GM19238 (cell line): ENCODE measurements at regions not wholly inside any gene's neighbourhood (a gene's known extent, or its start where the extent isn't known, plus 50 kb on each side); places are given as distances from the start of the nearest gene placed in this dataset.

Experiments used
- DNase-seq: peaks from one replicate; pipeline ENCODE4 v3.0.0; 2011; ENCODE audit warnings: low spot score; ENCODE audit not compliant: insufficient read length

DNA sequence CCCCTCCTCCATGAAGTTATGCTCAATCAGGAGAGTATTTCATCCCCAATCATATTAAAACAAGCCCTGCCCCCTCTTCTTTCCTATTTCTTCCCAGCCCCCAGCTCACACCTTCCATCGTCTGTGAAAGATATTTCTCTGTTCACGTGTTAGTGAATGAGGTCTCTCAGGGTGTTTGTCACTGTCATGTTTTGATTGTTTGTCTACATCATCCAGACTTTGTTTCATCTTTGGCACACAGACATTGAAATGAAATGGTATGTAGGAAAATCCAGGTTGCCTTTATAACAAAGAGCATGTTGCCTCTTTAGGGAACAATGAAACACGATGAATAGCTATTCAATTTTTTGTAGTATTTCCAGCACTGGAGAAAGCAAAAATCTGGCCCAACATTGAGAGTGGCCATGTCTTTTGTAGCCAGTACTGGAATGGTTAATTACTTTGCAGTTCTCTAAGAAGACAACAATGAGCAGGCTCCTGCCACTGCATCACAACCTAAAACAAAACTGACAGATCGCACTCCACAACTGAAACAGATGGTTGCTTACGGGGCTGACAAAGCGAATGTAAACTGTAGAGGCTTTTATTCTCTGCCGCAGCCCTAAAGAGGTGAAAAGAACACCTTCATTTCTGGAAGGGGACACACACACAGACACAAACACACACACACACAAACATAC lies 543.6 kb upstream of the CITED2 start:
- DNase-seq, result no peak

GRCh38 chr6:139914910-139915309 lies 540.5 kb upstream of the CITED2 start:
- no peak for DNase-seq

DNA sequence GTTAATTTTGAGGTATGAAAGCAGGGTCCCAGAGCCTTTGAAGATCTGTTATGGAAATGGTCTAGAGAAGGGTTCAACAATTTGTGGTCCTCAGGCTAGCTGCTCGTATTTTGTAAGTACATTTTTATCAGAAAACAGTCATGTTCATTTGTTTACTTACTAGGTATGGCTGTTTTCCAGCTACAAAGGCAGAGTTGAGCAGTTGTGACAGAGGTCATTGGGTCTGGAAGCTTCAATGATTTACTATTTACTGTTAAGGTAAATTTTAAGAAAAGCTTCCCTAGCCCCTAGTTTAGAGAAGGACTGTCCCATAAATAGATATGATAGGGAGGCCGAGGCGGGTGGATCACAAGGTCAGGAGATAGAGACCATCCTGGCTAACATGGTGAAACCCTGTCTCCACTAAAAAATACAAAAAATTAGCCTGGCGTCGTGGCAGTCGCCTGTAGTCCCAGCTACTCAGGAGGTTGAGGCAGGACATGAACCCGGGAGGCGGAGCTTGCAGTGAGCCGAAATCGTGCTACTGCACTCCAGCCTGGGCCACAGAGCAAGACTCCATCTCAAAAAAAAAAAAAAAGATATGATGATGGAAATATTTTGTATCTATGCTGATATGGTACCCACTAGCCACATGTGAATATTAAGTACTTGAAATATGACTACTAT lies 538.4 kb upstream of the CITED2 start:
- DNase-seq, result no peak

DNA sequence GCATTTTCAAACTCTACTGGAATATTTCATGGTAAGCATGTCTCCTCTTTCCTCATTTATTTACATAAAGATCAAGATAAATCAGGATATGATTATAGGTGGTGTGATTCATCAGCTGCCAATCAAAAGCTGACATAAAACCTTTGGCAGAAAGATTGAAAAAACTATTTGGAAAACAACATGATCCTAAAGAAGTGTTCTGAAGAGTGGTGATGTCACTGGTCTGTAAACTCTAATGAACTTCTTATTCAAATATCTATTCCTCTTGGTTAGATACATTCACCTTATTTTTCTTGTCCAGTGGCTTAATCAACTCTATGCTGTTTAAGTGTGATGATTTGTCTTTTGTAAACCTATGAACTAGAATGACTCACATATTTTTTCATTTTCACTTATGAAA lies 535.5 kb upstream of the CITED2 start:
- no peak for DNase-seq

DNA sequence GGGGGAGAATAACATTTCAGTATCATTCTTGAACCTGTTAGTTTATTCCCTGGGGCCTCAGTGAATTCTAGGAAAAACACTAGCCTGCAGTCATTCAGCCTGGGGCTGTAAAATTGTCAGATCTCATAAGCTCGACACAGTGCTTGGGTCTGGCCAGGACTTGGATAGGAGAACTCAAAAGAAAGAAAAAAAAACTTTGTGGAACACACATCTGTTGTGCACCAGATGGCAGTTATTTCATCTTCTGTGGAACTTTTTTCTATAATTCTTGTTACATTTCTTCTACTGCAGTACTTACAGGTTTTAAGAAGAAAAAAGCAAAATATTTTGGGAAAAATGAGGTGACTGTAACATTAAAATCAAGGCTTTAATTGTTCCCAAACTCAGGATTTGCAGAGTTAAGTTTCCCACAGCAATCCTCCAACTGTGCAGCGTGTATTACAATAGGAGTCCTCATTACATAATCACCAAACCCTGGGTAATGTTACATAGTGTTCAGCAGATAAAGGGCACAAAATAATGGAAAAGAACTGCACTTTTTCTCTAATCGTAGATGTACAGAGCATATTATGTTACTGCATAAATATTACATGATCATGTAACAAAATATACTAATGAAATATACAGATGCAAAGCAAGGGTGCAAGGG lies 531.1 kb upstream of the CITED2 start:
- no peak for DNase-seq

DNA sequence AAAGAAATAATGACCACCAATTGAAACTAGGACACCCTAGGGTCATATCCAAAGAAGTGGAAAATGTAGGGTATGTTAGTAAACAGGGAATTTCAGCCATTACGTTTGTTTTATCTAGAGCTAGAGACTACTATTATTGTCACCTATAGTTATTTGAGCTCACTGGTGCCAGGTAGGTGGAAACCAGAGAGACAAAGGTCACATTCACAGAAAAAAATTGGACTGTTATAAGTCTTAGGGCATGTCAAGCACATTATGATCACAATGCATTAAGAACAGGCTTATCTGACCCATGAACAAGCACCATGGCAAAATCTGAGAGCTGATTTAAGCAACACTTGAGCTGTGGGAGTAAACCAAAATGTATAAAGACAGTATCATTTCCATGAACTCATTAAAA lies 530.1 kb upstream of the CITED2 start:
- DNase-seq, result no peak

GRCh38 chr6:139904158-139904533 lies 529.7 kb upstream of the CITED2 start:
- DNase-seq, result no peak

DNA sequence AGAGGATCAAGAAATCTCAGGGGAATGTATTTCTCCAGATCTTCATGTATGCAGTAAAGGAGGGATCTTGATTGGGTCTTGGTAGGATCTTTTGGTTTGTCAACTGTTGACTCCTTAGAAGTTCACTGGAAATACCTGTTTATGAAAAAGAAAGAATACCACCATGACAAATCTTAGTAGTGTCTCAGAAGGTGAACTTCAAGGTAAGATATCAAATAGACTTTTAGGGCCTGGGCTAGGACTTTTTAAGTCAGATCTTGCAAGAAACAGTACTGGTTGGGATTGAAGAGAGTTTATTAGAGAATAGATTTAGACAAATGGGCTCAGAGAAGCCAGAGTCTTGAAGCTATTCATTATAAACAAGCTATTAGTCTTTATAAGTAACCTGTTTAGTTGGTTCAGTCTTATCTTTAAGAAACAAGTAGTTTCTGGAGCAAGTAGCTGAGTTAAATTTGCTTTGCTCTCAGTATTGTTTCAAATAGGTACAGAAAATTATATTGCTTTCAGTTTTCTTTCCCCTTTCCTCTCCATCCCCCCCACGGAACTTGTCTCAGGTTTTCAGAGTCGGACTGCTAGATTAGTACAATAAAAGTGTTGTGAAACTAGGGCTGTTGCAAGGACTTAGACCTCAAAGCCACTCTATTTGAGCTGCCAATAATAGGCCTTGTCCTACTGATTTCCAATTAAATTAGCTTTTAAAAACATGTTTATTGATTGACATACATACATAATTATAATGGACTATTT lies 529.1 kb upstream of the CITED2 start:
- DNase-seq, result no peak

DNA sequence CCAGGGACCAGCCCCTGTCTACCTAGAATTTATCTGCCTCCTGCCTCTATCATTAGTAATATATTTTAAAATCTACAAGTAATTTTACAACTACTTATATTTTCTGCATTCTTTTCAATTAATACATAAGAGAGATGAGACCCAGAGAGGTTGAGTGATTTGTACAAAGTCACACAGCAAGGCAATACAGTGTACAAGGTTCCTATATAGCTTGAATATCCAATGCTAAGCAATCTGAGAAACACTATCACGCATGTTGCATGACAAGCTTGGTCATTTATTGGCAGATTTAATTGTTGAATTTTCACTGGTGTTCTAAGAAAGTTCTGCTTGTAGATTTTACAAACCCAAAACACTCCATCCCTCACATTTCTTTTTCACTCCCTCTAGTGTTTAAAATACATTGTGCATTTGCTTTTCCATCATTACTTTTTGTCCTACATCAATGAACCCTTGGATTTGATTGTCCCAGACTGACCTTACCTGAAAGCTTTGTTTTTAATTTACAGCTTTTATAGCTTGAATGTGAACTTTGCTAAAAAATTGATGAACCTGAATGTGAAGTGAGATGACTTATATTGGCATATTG lies 520.9 kb upstream of the CITED2 start:
- no peak for DNase-seq

DNA sequence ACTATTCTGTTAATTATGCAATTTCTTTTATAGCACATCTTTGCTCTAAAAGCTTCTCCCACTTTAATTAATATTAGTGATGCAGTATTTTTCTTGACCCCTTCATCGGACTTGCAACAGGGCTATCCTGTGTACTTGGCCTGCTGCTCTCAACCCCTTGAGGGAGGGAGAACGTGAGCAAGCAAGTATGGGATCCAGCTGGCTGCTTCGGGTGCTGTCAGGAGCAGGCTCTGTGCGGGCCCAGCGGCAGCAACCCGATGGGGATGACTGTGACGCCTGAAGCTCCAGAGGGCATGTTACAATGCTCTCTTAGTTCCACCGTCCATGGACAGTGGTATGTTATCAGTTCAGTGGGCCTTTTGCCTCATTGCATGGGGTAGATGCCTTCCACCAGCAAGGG lies 519.8 kb upstream of the CITED2 start:
- no peak for DNase-seq

DNA sequence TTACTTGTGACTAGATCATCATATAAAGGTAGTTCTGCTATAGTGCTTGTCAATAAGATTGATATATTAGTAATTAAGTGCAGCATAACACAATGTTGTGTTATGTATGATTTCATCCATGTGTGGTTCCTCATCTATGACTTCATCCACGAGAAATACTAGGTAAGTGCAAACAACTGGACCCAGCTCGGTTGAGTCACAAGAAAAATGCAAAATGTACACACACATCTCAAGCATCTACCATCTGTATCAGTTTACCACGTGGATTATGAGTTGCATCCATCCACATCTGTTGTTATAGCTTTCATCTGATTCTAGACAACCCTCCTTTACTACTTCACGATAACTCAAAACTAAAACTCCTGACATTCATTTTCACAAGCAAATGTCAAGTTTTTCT lies 517.0 kb upstream of the CITED2 start:
- DNase-seq, result no peak

GRCh38 chr6:139888681-139889122 lies 514.3 kb upstream of the CITED2 start:
- DNase-seq, result no peak

- no peak for DNase-seq
These were observed 512.8 kb upstream of the CITED2 start for GRCh38 chr6:139887275-139887674.

GRCh38 chr6:139886396-139886795 lies 511.9 kb upstream of the CITED2 start:
- no peak for DNase-seq

DNA sequence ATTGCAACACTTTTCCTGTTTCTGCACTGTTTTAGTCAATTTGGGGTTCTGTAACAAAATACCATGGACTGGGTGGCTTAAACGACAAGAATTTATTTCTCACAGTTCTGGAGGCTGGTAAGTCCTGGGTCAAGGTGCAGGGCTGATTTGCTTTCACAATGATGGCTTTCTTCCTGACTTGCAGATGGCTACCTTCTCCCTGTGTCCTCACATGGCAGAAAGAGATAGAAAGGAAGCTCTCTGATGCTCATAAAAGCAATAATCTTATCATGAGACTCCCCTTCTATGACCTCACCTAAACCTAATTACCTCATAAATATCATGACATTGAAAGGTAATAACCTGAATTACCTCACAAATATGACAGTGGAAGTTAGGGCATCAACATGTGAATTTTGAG lies 511.5 kb upstream of the CITED2 start:
- no peak for DNase-seq

- no peak for DNase-seq
These were observed 509.3 kb upstream of the CITED2 start for GRCh38 chr6:139883776-139884175.

DNA sequence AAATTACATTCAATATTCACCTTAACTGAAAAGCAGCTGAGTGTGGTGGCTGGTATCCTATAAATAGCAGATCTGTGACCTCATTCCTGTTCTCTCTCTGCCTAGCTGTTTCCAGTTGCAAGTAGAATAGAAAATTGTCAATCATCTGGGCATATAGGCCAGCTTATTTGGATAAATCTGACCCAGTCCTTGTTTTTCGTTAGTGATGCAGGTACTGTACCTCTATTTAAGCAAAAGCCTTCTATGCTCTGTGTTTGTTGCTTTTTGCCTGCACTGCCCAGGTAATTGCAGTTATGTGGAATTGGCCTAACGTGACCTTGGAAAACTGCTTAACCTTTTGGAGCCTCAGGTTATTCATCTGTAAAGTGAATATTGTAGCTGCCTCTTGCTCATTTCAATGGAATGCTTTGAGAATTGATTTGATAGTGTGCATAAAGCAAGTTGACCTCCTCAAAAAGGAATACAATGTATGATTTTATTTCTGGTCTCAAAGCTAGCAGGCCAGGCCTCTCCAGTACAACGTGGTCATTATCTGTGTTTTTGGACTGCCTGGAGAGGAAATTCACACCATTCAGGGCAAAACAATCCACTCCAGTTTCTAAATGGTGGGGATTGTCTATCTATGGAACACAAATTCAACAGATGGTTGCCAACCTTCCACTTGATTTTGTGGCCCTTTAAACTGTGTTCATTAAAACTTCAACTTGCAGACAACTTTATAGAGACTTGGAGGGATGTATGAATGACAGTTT lies 508.7 kb upstream of the CITED2 start:
- no peak for DNase-seq

DNA sequence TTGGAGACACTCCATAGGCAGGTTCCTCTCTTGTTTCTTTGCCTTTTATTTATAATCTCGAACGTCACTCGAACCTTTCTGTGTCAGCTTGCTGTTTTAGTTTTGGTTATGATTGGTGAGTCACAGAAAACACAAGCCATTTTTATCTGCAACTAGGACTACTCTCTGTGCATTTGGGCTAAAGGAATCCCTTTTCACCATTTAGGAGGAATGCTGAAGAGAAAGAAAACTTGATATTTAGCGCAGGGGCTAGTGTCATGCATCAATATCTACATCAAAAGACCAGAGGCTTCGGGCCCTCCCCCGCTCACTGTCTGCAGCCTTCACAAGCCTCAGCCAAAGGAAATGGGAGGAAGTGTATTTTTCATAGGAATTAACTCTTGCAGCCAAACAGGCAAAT lies 507.8 kb upstream of the CITED2 start:
- no peak for DNase-seq

- no peak for DNase-seq
These were observed 507.3 kb upstream of the CITED2 start for GRCh38 chr6:139881728-139882211.

- DNase-seq, result no peak
These were observed 506.8 kb upstream of the CITED2 start for GRCh38 chr6:139881236-139881635.

DNA sequence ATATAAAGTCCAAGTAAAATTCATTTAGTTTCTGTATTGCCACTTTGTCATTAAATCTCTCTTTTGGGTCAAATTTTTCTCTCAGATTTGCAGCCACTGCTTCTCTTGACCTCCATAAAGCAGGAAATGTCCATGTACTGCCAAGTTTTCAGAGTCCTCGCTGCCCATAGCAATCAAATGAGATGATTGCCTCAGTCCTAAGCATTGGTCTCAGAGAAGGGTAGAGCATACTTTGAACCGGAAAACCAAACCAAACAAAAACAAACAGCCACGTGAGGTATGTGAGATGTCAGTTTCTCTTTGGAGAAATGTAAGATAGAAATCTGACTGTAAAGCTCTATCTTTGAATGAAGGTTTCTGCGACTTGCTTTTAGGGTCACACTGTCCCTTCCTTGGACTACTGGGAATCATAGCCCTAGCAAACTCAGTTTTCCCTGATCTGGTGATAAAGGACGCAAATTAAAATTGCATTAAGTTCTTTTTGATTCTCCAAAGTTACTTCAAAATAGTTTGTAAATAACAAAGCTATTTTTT lies 505.4 kb upstream of the CITED2 start:
- no peak for DNase-seq
